Keratinocyte (primary cell): ENCODE measurements at regions not wholly inside any gene's neighbourhood (a gene's known extent, or its start where the extent isn't known, plus 50 kb on each side); places are given as distances from the start of the nearest gene placed in this dataset.

Experiments used
- DNase-seq: peaks from one replicate; pipeline ENCODE4 v3.0.0-alpha.2; 2011; ENCODE audit warnings: low read depth, missing footprints, low spot score
- FAIRE-seq: peaks from 2 replicates; lab custom pipeline; 2011; peaks lifted over from hg19 to GRCh38; lab: Jason Lieb, UNC
- H2AFZ ChIP-seq: 2 replicates; pipeline ENCODE4 v1.6.0; 2012; ENCODE audit warnings: low read length, control low read depth, inconsistent platforms; ENCODE audit not compliant: control insufficient read depth
- H3K27ac ChIP-seq: 2 replicates; pipeline ENCODE4 v1.5.1; 2011; ENCODE audit warnings: low read length; ENCODE audit not compliant: control insufficient read depth, insufficient read depth
- H3K27me3 ChIP-seq: 3 replicates; pipeline ENCODE4 v1.6.0; 2011; ENCODE audit warnings: low read length; ENCODE audit not compliant: control insufficient read depth, insufficient read depth; ENCODE audit errors: extremely low read depth
- H3K36me3 ChIP-seq, 2 experiments: 2 replicates in 1 of 2; 3 replicates in 1 of 2; pipeline ENCODE4 v1.5.1; 2011; ENCODE audit warnings: low read length in 2 of 2, mild to moderate bottlenecking in 1 of 2; ENCODE audit not compliant: control insufficient read depth in 2 of 2, insufficient read depth in 2 of 2; ENCODE audit errors: extremely low read depth in 1 of 2
- H3K4me1 ChIP-seq: 3 replicates; pipeline ENCODE4 v1.5.1; 2011; ENCODE audit warnings: low read length; ENCODE audit not compliant: control insufficient read depth, insufficient read depth; ENCODE audit errors: extremely low read depth
- H3K4me2 ChIP-seq: 3 replicates; pipeline ENCODE4 v1.6.0; 2011; ENCODE audit warnings: low read depth, low read length; ENCODE audit not compliant: control insufficient read depth, insufficient read depth; ENCODE audit errors: extremely low read depth
- H3K4me3 ChIP-seq, 3 experiments: fragments of 200-600 bp in 1 of 3; sonication (generic) in 1 of 3; 2 replicates in 2 of 3; 3 replicates in 1 of 3; pipeline ENCODE4 v1.5.1; 2011 to 2016; ENCODE audit warnings: low read length in 3 of 3, mild to moderate bottlenecking in 3 of 3, control low read depth in 2 of 3, inconsistent platforms in 1 of 3, low read depth in 1 of 3, mixed read lengths in 1 of 3, mixed run types in 1 of 3, moderate library complexity in 1 of 3; ENCODE audit not compliant: control insufficient read depth in 2 of 3, insufficient read depth in 2 of 3; ENCODE audit errors: extremely low read depth in 1 of 3
- H3K79me2 ChIP-seq: 2 replicates; pipeline ENCODE4 v1.6.0; 2012; ENCODE audit warnings: low read length; ENCODE audit not compliant: control insufficient read depth, insufficient read depth
- H3K9ac ChIP-seq: 3 replicates; pipeline ENCODE4 v1.6.0; 2011; ENCODE audit warnings: low read length; ENCODE audit not compliant: control insufficient read depth, insufficient read depth; ENCODE audit errors: extremely low read depth
- H3K9me1 ChIP-seq: 3 replicates; pipeline ENCODE4 v1.6.0; 2011; ENCODE audit warnings: low read length; ENCODE audit not compliant: control insufficient read depth, insufficient read depth; ENCODE audit errors: extremely low read depth
- H3K9me3 ChIP-seq: 2 replicates; pipeline ENCODE4 v1.5.1; 2012; ENCODE audit warnings: low read depth, low read length; ENCODE audit not compliant: control insufficient read depth
- H4K20me1 ChIP-seq: 3 replicates; pipeline ENCODE4 v1.6.0; 2011; ENCODE audit warnings: low read length; ENCODE audit not compliant: control insufficient read depth, insufficient read depth; ENCODE audit errors: extremely low read depth
- EZH2 ChIP-seq: IDR thresholded peaks from one replicate; pipeline ENCODE4 v1.6.1; 2012; ENCODE audit warnings: inconsistent platforms, mild to moderate bottlenecking, low read length, moderate library complexity
- dilution Hi-C: fragments of 300-500 bp; cut with MboI; formaldehyde crosslinking; loops from one replicate; pipeline ENCODE4 v1.7.0; 2020; ENCODE audit warnings: low sequenced_read_pairs; ENCODE audit not compliant: extremely low pct_ligation_motif_present
- TF ChIP-seq, protein P1 (sequence below), 3 experiments: IDR thresholded peaks in 1 of 3; conservative IDR thresholded peaks in 1 of 3; optimal IDR thresholded peaks in 1 of 3; 2 replicates in 2 of 3; 3 replicates in 1 of 3; pipeline versions ENCODE3 to v1.5.1; 2011; ENCODE audit warnings: low read length in 3 of 3, mild to moderate bottlenecking in 3 of 3, moderate library complexity in 2 of 3, control low read depth in 1 of 3, inconsistent platforms in 1 of 3; ENCODE audit not compliant: insufficient read depth in 2 of 3; ENCODE audit errors: extremely low read depth in 1 of 3

DNA sequence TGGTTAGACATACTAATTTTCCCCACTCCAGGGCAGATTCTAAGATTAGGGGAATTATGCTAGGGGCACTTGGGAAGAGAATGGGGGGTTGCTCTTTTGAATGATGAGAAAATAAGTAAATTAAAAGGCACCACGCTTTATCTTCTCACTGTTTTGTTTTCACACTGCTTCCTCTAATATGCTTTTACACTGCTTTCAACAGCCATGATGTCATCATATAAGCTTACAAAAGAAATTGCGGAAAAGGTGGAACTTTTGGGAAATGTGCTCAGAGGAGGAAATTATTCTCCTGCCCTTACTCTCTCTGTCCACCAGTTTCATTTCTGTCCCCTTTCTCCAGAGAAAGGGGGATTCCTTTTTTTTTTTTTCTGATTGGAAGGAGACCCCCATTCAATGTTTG lies 308.2 kb downstream of the TOX3 start:
- FAIRE-seq (no peak), DNase-seq (no peak)
- dilution Hi-C loops = no loop called here
- Histone ChIP-seq H3K27ac (no peak overlapping the region), H3K27me3 (no peaks in the 10 kb centered on the region), H3K4me2 (no peak overlapping the region), H4K20me1 (no peaks in the 10 kb centered on the region), H3K9me3 (no peaks in the 10 kb centered on the region), H3K9me1 (no peaks in the 10 kb centered on the region), H3K79me2 (no peaks in the 10 kb centered on the region), H3K36me3 (no peaks in the 10 kb centered on the region), H3K4me1 (no peaks in the 10 kb centered on the region), H2AFZ (no peak overlapping the region), H3K9ac (no peak overlapping the region), H3K4me3 (no peak overlapping the region)
- TF ChIP-seq, protein P1, sequence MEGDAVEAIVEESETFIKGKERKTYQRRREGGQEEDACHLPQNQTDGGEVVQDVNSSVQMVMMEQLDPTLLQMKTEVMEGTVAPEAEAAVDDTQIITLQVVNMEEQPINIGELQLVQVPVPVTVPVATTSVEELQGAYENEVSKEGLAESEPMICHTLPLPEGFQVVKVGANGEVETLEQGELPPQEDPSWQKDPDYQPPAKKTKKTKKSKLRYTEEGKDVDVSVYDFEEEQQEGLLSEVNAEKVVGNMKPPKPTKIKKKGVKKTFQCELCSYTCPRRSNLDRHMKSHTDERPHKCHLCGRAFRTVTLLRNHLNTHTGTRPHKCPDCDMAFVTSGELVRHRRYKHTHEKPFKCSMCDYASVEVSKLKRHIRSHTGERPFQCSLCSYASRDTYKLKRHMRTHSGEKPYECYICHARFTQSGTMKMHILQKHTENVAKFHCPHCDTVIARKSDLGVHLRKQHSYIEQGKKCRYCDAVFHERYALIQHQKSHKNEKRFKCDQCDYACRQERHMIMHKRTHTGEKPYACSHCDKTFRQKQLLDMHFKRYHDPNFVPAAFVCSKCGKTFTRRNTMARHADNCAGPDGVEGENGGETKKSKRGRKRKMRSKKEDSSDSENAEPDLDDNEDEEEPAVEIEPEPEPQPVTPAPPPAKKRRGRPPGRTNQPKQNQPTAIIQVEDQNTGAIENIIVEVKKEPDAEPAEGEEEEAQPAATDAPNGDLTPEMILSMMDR (optimal IDR thresholded peaks at IDR 0.05 in 1 of 3, IDR thresholded peaks at IDR 0.05 in 1 of 3, conservative IDR thresholded peaks at IDR 0.05 in 1 of 3; ENCODE audit: extremely low read depth in 1 of 3, insufficient read depth in 2 of 3, low read length in 3 of 3) = no peak
- TF ChIP-seq EZH2 = no peak

DNA sequence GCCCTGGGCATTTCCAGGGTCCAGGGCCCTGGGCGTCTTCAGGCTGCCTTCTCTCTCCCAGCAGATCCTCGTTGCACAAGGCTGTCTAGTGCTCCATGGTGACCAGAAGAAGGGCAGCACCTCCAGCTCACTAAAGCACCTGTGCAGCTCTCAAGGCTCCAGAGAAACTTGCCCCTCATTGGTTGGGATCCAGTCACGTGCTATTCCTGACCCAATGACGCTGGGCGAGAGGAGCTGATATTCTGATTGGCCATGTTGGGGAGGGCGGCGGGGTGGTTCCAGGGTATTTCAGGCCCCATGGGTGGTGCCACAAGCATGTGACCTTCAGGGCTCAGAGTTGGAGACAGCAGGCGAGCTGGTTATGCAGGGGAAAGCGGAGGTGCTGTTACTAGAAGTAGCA lies 309.1 kb downstream of the TOX3 start:
- H3K27ac ChIP-seq = no peak overlapping the region
- TF ChIP-seq EZH2 = no peak
- TF ChIP-seq, protein P1 (optimal IDR thresholded peaks at IDR 0.05 in 1 of 3, IDR thresholded peaks at IDR 0.05 in 1 of 3, conservative IDR thresholded peaks at IDR 0.05 in 1 of 3; ENCODE audit: extremely low read depth in 1 of 3, insufficient read depth in 2 of 3, low read length in 3 of 3) = no peak
- H3K9me3 ChIP-seq = no peaks in the 10 kb centered on the region
- no peaks in the 10 kb centered on the region for H3K4me1 ChIP-seq
- no peaks in the 10 kb centered on the region for H3K27me3 ChIP-seq
- no peak overlapping the region for H3K9ac ChIP-seq
- no peaks in the 10 kb centered on the region for H3K79me2 ChIP-seq
- H3K36me3 ChIP-seq = no peaks in the 10 kb centered on the region
- no peak for FAIRE-seq
- no peak for DNase-seq
- H4K20me1 ChIP-seq = no peaks in the 10 kb centered on the region
- H3K9me1 ChIP-seq = no peaks in the 10 kb centered on the region
- dilution Hi-C loops = no loop called here
- H3K4me2 ChIP-seq = no peak overlapping the region
- H3K4me3 ChIP-seq = no peak overlapping the region
- H2AFZ ChIP-seq = no peak overlapping the region
